Sigmoid colon (tissue), 4 donors: ENCODE measurements at regions not wholly inside any gene's neighbourhood (a gene's known extent, or its start where the extent isn't known, plus 50 kb on each side); places are given as distances from the start of the nearest gene placed in this dataset.
"Not testable (repeated sequence)": the region's sequence is repeated elsewhere in the genome, so short reads cannot be mapped to it uniquely, and the experiment has no call there.

Source experiments
- EP300 ChIP-seq, 4 donors: sonication (generic); formaldehyde crosslinking; IDR thresholded peaks; one replicate each; pipeline ENCODE4 v1.6.1; 2017; ENCODE audit warnings: antibody characterized with exemption in 4 of 4
- POLR2AphosphoS5 ChIP-seq, 4 donors: sonication (generic); formaldehyde crosslinking; IDR thresholded peaks; one replicate each; pipeline ENCODE4 v1.6.1; 2017; ENCODE audit warnings: antibody characterized with exemption in 4 of 4
- TF ChIP-seq, protein P1 (sequence below), 4 experiments: fragments of 450-650 bp in 3 of 4; fragments of 200-600 bp in 1 of 4; IDR thresholded peaks; one replicate each; pipeline ENCODE4 v1.5.1; 2016 to 2019; ENCODE audit warnings: antibody characterized with exemption in 4 of 4, mild to moderate bottlenecking in 3 of 4, moderate library complexity in 2 of 4

- TF ChIP-seq, protein P1, sequence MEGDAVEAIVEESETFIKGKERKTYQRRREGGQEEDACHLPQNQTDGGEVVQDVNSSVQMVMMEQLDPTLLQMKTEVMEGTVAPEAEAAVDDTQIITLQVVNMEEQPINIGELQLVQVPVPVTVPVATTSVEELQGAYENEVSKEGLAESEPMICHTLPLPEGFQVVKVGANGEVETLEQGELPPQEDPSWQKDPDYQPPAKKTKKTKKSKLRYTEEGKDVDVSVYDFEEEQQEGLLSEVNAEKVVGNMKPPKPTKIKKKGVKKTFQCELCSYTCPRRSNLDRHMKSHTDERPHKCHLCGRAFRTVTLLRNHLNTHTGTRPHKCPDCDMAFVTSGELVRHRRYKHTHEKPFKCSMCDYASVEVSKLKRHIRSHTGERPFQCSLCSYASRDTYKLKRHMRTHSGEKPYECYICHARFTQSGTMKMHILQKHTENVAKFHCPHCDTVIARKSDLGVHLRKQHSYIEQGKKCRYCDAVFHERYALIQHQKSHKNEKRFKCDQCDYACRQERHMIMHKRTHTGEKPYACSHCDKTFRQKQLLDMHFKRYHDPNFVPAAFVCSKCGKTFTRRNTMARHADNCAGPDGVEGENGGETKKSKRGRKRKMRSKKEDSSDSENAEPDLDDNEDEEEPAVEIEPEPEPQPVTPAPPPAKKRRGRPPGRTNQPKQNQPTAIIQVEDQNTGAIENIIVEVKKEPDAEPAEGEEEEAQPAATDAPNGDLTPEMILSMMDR (IDR thresholded peaks at IDR 0.05): not testable (repeated sequence)
- not testable (repeated sequence) for TF ChIP-seq POLR2AphosphoS5, EP300 (IDR thresholded peaks at IDR 0.05)
These were observed 505.3 kb downstream of the CSNK1G3 start for GRCh38 chr5:124017321-124017720.
